HG02943 (cell line): ENCODE measurements at regions not wholly inside any gene's neighbourhood (a gene's known extent, or its start where the extent isn't known, plus 50 kb on each side); places are given as distances from the start of the nearest gene placed in this dataset.
"Not testable (repeated sequence)": the region's sequence is repeated elsewhere in the genome, so short reads cannot be mapped to it uniquely, and the experiment has no call there.

Experiments
- ATAC-seq: cut with Tn5 transposase; IDR thresholded peaks from one replicate; pipeline ENCODE4 v1.9.1; 2021; ENCODE audit warnings: mild to moderate bottlenecking, low read depth, moderate library complexity; ENCODE audit not compliant: unreplicated experiment

DNA sequence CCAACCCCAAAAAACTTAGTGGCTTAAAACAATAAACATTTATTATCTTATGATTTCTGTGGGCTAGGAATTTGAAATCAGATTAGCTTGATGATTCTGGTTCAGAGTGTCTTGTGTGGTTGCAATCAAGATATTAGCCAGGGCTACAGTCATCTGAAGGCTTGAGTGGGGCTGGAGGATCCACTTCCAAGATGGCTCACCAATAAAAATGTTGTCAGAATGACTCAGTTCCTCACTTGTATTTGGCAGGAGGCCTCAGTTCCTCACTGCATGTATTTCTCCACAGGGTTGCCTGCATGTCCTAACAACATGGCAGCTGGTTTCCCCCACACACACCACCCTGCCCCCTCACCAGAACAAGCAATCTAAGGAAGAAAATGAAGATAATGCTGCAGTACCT is 98.2 kb upstream of the NIPBL start:
- no peak for ATAC-seq

DNA sequence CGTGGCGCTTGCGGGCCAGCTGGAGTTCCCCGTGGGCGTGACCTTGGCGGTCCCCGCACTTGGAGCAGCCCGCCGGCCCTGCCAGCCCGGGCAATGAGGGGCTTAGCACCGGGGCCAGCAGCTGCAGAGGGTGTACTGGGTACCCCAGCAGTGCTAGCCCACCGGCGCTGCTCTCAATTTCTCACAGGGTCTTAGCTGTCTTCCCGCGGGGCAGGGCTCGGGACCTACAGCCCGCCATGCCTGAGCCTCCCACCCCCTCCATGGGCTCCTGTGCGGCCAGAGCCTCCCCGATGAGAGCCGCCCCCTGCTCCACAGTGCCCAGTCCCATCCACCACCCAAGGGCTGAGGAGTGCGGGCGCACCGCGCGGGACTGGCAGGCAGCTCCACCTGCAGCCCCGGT is 94.0 kb upstream of the NIPBL start:
- not testable (repeated sequence) for ATAC-seq

DNA sequence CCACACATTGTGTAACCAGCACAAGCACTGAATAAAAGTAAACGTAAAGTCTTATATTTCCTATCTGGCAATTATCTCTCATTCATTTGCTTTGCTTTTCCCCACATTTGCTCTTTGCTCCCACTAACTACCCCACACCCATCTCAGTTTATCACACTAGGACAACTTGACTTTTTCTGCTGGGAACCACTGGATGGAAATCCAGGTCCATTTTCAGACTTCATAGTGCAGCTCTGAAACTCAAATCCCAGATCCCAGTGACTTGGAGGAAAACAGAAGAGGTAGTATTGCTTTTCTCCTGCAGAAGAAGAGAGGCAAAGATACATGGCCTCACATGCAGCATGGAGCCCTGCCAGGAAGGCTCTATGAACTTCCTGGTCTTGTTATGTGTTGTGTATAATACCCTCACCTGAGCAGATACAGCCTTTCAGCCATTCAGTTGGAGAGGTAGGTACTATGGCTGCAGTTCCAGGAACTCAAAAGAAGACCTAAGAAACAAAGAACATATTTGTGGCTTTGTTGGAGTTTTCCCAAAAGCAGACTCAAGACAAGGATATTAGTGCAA is 90.0 kb upstream of the NIPBL start:
- no peak for ATAC-seq

DNA sequence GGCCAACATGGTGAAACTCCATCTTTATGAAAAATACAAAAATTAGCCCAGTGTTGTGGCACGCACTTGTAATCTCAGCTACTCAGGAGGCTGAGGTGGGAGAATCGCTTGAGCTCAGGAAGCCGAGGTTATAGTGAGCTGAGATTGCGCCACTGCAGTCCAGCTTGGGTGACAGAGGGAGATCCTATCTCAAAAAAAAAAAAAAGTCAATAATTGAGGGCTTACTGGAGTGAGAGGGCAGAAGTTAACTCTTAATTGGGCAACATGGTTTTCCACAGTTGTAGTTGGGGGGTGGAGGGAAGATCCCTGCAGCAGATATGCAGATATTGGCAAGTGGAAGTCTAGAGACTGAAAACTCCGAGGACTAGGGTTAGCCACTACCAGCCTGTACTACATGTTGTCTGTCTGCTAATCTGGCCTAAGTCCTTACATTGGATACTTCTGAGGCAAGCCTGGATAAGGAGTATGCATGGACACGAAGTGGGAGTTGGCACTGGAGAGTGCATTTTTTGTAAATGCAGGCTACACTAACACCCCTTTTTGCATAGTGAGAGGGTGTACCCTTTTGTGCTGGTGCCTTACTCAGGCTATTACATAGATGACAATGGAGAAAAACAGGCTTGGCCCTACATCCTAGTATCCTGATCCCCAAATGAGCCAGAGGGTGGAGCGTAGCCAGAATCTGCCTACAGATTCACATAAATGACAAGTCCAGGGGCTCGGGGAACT is 89.0 kb upstream of the NIPBL start:
- no peak for ATAC-seq

DNA sequence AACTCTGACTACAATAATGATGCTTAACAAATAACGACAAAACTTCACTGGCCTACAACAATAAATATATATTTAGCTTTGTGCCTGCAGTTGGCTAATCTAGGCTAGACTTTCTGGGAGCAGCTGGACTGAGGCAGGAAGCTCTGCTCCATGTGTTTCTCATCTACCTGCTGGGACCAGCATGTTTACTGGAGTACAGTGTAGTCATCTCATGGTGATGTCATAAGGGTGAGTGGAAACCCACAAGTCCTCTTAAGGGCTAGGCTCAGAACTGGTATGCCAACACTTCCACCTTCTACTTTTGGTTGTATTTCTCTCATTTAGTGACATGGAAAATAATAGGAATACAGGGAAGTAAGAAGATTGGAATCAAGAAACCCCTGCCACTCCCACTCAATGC is 85.7 kb upstream of the NIPBL start:
- ATAC-seq: no peak

DNA sequence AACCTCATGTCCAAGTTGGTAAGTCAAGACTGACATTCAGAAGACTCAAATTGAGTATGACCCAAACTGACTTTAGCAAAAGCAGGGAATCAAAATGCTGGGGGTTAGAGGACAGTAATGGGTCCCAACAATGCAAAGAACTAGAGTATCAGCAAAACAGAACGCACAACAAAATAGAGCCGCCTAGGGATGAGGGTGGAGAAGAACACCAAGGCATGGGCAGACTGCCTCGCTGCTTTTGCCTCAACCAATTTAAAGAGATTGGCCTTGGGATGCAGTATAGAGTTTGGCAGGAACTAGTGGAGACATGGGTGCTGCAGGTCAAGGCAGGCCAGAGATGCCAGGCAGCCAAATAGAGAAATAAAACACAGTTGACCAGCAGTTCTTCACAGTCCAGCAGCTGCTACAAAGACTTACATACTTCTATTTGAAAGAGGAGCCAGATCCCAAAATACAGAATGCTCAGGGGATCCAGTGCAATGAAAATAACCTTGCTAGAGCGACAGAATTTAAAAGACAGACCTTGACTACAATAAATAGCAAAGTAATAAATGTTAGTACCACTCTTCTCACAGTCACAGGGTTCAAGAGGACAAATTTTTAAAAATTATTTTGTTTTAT is 83.9 kb upstream of the NIPBL start:
- no peak for ATAC-seq

DNA sequence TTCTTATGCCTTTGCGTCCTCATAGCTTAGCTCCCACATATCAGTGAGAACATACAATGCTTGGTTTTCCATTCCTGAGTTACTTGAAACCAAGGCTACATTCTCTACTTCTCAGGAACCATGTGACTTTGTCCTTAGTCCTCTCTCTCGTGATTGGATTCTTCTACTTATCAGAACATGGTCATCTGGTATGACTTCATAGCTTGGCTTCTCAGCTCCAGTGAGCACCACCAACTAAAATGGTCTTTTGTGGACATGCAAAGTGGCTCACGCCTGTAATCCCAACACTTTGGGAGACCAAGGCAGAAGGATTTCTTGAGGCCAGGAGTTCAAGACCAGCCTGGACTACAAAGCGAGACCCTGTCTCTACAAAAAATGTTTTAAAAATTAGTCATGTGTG is 81.2 kb upstream of the NIPBL start:
- no peak for ATAC-seq

DNA sequence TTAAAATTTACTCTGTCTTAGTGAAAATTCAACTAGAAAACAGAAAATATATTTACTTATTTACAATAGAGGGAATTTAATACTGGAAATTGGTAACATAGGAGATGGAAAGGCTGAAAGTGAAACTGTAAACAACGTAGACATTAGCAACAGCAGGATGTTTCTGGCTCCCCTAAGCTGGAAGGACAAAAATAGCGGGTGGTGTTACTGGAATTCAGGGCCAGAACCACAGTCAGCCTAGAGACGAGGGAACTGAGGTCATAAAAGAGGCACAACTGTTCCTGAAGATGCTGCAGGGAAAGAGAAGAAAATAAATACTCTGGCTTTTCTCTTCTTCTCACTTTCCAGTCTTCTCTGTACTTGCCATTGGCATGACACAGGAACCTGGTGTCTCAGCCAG is 80.4 kb upstream of the NIPBL start:
- ATAC-seq: no peak

DNA sequence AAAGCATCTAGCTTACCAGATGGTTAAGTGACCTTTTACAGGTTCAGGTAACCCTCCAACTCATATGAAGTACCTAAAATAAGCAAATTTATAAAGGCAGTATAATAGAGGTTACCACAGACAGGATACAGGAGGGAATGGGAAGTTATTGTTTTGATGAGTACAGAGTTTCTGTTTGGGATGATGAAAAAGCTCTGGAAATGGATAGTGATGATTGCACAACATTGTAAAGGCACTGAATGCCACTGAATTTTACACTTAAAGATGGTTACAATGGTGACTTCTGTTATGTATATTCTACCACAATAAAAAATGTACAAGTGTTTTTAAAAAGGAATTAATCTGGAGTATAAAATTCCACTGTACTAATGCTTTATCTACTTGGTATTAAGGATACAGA is 75.0 kb upstream of the NIPBL start:
- no peak for ATAC-seq

DNA sequence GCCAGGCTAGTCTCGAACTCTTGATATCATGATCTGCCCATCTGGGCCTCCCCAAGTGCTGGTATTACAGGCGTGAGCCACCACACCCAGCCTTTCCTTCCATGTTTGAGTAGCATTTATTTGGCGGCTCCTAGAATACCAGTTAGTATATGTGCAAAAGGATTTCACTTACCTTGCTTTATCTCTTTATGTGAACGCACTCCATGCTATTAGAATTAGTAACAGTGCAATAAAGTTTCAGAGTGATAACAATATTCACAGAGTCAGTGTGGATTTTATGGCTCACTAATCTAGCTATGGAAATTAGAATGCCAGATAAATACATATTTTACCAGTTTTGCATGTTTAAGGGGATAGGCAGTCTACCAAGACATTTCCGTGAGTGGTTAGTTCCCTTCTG is 74.4 kb upstream of the NIPBL start:
- ATAC-seq: no peak

DNA sequence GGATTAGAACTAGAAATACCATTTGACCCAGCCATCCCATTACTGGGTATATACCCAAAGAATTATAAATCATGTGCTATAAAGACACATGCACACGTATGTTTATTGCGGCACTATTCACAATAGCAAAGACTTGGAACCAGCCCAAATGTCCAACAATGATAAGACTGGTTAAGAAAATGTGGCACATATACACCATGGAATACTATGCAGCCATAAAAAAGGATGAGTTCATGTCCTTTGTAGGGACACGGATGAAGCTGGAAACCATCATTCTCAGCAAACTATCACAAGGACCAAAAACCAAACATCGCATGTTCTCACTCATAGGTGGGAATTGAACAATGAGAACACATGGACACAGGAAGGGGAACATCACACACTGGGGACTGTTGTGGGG is 63.3 kb upstream of the NIPBL start:
- not testable (repeated sequence) for ATAC-seq

DNA sequence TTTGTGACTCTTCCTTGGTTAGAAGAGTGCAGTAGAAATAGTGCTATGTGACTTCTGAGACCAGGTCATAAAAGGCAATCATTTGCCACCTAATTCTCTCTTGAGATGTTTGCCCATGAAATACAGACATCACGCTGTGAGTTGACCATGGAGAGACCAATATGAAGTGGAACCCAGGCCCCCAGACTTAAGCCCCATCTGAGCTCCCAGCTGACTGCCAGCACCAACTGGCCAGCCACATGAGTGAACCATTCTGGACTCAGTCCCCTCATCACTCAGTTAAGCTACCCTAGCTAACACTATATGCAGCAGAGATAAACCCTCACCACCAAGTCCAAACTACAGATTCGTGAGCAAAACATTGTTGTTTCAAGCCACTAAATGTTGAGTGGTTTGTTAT is 60.7 kb upstream of the NIPBL start:
- ATAC-seq: no peak

DNA sequence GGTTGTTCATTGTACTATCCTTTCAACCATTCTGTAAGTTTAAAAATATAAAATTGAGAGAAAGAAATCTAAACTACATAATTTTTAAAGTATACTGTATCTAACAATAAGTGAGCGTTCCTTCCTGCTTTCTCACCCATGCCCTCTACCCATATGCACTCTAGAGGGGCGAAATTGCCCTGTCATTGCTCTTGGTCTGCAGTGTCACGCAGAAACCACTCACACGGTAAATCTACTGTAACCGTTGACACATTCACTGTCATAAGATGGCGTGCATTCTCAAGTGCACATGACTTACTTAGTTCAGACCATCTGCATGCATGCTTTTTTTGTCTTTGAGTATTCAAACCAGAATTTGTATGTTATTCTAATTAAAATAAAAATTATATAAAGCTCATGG is 55.7 kb upstream of the NIPBL start:
- ATAC-seq: no peak

DNA sequence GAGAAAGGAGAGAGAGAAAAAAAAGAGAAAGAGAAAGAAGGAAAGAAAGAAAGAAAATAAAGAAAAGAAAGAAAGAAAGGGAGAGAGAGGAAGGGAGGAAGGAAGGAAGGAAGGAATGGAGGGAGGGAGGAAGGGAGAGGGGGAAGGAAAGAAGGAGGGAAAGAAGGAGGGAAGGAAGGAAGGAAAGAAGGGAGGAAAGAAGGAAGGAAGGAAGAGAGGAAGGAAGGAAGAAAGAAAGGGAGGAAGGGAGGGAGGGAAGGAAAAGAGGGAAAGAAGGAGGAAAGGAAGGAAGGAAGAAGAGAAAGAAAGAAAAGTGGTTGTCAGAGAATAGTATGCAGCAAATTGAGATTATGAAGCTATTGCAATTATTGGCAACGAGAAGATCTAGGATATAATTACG is 49.9 kb upstream of the NIPBL start:
- no peak for ATAC-seq
